KOPT-K1 (cell line): ENCODE measurements at regions not wholly inside any gene's neighbourhood (a gene's known extent, or its start where the extent isn't known, plus 50 kb on each side); places are given as distances from the start of the nearest gene placed in this dataset.

Experiments
- H3K27ac ChIP-seq: fragments of 200-600 bp; sonication (generic); 2 replicates; pipeline ENCODE4 v1.5.1; 2016; ENCODE audit warnings: antibody characterized with exemption, mild to moderate bottlenecking, low read depth, low read length; ENCODE audit not compliant: poor library complexity, severe bottlenecking
- H3K36me3 ChIP-seq: fragments of 200-600 bp; sonication (generic); 2 replicates; pipeline ENCODE4 v1.5.1; 2017; ENCODE audit warnings: antibody characterized with exemption, mild to moderate bottlenecking, low read length, moderate library complexity; ENCODE audit not compliant: insufficient read depth
- H3K9me3 ChIP-seq: fragments of 200-600 bp; sonication (generic); 2 replicates; pipeline ENCODE4 v1.5.1; 2017; ENCODE audit warnings: antibody characterized with exemption, low read length, mild to moderate bottlenecking; ENCODE audit not compliant: insufficient read depth, poor library complexity, severe bottlenecking

DNA sequence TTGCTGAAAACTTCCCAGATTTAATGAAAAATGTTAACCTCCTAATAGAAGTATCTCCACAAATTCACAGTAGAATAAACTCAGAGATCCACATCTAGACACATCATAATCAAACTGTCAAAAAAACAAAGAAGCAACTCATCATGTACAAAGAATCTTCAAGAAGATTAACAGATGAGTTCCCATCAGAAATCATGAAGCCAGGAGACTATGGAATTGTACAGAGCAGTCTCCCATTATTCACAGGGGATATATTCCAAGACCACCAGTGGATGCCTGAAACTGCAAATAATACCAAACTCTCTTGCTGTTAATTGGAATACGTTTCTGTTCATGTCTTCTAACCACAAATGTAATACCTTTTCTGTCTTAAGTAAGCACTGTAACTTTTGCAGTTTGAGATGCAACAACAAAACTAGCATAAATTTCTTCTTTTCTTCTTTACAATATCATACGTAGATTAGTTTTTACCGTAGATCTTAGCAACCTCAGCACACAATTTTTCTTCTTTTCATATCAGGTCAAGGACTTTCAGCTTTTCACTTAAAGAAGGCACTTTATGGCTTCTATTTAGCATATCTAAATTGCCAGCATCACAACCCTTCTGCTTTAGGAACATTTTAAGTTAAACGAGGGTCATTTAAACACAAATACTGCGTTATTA lies 70.3 kb upstream of the MIR17HG start:
- H3K9me3 ChIP-seq = no peaks in the 10 kb centered on the region
- H3K36me3 ChIP-seq = no peaks in the 10 kb centered on the region
- H3K27ac ChIP-seq = no peak overlapping the region

DNA sequence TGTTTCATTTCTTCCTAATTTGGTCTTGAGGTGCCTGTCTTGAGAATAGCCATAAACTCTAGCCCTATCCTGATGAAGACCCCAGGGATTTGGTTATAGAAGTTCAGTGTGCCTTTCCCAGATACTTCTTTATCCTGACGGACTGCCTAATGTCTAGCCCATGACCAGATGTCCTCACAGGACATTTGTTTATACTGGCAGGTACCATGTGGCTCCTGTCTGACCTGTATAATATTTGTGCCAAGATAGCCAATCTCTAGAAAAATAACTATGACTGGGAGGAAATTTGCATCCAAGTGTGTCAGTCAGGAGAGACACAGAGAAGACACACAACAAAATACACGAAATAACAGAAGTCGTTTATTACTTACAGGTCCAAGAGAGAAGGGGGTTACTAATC lies 69.2 kb upstream of the MIR17HG start:
- no peaks in the 10 kb centered on the region for H3K36me3 ChIP-seq
- no peak overlapping the region for H3K27ac ChIP-seq
- no peaks in the 10 kb centered on the region for H3K9me3 ChIP-seq

- Histone ChIP-seq H3K36me3 (no peaks in the 10 kb centered on the region), H3K9me3 (no peaks in the 10 kb centered on the region), H3K27ac (no peak overlapping the region)
These were observed 68.6 kb upstream of the MIR17HG start for GRCh38 chr13:91278888-91279287.

DNA sequence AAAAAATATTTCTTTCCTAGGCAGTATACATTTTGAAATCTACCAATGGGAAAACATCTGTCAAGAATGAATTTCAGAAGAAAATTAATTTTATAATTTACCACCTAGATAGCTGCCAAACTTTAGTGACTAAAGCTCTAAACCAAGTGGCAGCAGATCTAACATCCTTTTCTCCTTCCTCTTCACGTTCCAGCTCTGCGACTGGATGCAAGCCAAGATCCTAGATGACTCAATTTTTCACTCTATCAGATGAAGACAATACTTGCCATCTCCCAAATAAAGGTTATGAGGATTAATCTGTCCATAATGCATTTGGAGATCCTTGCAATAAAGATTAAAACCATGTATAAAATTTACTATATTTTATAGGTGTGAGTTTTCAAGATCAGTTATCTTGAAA lies 66.7 kb upstream of the MIR17HG start:
- Histone ChIP-seq H3K27ac (no peak overlapping the region), H3K36me3 (no peaks in the 10 kb centered on the region), H3K9me3 (no peaks in the 10 kb centered on the region)

DNA sequence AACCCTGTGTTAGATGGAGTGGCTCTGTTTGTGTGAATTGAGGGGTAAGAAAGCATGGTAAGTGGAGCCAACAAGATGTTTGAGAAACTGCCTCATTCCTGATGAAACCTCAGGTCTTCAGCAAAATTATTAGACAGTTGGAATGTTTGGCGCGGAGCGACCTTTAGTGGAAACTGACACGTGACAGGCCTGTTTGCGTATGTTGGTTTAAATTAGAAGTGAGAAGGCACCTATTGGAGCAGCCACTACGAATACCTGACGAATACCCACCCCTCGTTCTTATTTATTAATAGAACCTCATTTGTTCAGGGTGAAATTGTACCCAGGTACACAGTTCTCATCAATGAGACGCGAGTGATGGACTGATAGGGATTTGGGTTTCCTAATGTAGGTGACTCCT lies 63.2 kb upstream of the MIR17HG start:
- H3K9me3 ChIP-seq = no peaks in the 10 kb centered on the region
- no peaks in the 10 kb centered on the region for H3K36me3 ChIP-seq
- H3K27ac ChIP-seq = no peak overlapping the region

DNA sequence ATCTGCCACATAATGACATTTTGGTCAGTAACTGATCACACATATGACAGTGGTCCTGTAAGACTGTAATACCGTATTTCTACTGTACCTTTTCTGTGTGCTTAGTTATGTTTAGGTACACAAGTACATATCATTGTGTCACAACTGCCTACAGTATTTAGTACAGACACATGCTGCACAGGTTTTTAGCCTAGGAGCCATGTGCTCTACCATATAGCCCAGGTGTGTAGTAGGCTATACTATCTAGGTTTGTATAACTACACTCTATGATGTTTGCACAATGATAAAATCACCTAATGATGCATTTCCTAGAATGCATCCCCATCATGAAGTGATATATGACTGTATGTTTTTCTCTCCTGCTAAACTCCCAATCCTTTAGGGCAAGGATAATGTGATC lies 61.2 kb upstream of the MIR17HG start:
- H3K27ac ChIP-seq = no peak overlapping the region
- H3K9me3 ChIP-seq = no peaks in the 10 kb centered on the region
- H3K36me3 ChIP-seq = no peaks in the 10 kb centered on the region

DNA sequence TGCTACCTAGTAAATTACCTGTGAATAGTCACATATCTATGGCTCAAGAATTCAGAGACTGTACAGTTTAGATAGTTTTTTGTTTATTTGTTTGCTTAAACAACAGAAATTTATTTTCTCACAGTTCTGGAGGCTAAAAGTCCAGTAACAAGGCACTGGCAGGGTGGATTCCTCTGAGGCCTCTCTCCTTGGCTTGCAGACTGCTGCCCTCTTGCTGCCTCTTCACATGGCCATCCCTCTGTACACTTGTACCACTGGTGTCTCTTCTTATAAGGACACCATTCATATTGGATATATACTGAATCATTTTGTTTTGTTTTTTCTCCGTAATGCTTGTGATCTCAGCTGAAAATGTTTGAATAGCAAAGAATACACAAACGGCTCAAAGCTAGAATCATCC lies 56.4 kb upstream of the MIR17HG start:
- H3K9me3 ChIP-seq = peaks cover 3% of the 10 kb centered on the region
- no peaks in the 10 kb centered on the region for H3K36me3 ChIP-seq
- H3K27ac ChIP-seq = no peak overlapping the region

DNA sequence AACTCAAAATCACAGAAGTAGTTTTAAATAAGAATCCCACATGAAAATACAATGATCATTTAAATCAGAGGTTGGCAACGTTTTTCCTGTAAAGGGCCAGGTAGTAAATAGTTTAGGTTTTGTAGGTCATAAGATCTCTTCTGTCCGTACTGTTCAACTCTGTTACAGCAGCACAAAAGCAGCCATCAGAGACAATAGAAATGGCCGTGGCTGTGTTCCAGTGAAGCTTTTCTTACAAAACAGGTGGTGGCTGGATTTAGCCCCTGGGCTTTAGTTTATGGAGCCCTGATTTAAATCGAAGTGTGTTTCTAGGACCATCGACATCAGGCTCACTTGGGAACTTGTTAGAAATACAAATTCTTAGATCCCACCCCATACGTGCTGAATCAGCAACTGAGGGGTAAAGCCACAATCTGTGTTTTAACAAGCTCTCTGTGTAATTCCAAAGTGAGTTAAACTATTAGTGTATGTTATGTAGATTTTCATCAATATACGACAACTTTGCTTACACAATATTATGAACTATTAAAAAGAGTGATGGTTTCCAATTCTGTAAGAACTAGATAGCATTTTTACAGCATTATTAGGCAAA lies 54.8 kb upstream of the MIR17HG start:
- no peaks in the 10 kb centered on the region for H3K36me3 ChIP-seq
- no peak overlapping the region for H3K27ac ChIP-seq
- peaks cover 3% of the 10 kb centered on the region for H3K9me3 ChIP-seq

DNA sequence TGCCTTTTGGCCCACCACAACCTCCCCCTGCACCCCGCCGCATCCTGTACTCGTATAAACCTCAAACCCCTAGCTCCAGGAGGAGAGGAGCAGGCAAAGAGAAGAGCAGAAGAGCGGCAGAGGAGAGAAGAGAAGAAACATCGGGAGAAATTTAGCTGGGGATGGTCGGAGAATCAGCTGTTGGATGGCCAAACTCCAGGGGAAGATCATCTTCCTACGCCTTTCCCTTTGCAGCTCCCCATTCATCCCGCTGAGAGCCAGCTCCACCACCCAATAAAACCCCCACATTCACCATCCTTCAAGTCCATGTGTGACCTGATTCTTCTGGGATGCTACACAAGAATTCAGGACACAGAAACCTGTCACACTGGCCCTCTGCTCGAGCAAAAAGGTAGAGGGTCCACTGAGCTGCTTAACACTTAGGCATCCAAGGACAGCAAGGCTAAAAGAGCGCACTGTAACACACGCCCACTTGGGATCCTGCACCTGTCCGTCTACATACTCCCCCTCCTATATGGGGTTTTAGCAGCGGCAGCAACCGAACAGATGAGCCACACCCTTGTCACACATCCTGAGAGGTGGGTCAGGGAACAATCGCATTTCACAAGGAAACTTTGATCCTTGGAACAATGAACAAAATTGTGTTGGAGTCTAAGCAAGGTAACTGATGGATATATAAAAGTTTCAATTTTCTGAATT lies 51.6 kb upstream of the MIR17HG start:
- Histone ChIP-seq H3K36me3 (no peaks in the 10 kb centered on the region), H3K27ac (no peak overlapping the region), H3K9me3 (peaks cover 3% of the 10 kb centered on the region)

DNA sequence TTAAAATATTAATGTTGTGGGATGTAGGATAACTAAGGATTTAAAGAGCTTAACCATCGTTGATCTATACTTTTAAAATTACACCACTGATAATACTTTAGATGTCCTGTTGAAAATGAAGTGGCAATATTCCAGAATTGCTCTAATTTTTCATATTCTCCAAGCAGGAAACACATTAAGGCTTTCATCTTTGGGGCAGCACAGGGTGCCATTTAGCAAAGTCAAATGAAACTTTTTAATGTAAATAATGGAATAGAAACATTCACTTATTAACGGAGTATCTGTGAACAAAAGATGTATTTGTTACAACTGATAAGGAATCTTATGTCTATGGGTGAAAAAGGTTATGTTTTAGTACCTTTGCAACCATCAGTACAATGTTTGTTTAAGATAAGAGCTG lies 50.0 kb upstream of the MIR17HG start:
- Histone ChIP-seq H3K9me3 (peaks cover 3% of the 10 kb centered on the region), H3K27ac (no peak overlapping the region), H3K36me3 (no peaks in the 10 kb centered on the region)
